ENCODE measurements at regions not wholly inside any gene's neighbourhood (a gene's known extent, or its start where the extent isn't known, plus 50 kb on each side); places are given as distances from the start of the nearest gene placed in this dataset.
A peak's percentile ranks its signal among the peaks of the same experiment; 100 is the strongest.

DNA sequence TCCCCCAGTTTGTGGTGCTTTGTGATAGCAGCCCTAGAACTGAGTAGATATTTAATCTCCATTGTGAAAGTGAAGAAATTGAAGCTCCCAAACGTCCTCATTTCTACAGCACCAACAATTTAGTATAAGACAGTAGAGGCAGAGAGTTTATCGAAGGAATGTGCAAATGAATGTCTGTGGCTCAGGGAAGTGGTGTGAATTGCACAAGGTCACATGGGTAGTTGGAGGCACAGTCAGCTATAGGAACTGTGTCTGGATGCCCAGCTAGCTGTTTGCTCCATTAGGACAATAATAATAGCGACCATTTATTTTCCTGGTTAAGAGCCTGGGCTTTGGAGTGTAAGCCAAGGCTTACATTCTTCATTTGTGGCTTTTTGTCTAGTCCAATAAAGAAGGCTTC is 144.4 kb upstream of the USP24 start:
- no peak for DNase-seq (ENCODE audit: low spot score)

DNA sequence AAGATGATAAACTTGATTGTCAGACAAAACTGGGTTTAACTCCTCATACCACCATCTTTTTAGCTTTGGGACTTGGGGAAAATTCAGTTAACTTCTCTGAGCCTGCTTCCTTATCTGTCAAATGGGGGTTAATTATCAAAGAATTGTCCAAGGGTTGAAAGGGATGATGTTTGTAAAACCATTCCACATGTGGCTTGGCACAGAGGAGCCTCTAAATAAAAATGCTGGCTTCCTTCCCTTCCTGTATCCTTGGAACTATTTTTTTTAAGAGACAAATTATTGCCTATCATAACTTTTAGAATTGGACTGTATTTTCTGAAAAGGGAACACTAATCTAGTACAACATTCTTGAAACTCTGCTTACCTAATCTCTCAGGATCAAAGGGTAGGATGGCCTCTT is 143.4 kb upstream of the USP24 start:
- DNase-seq (ENCODE audit: low spot score): no peak

DNA sequence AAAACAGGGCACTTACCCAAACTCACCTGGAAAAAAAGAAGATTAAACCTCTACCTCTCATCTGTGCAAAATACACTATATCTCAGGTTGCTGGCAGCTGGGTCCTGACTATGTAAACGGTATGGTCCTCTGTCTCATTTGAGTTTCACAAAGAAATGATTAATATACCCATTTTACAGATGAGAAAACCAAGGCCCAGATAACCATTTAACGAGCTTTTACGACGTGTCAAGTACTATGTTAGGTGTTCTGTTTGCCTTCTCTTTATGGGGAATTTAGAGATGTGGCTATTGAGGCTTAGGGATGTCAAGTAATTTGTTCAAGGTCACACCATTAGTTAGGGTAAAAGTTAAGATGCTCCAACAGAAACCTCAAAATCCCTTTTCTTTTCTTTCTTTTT is 140.4 kb upstream of the USP24 start:
- DNase-seq (ENCODE audit: low spot score): no peak

- DNase-seq (ENCODE audit: low spot score): no peak
Measured at GRCh38 chr1:55353707-55354620, 138.8 kb upstream of the USP24 start.

DNA sequence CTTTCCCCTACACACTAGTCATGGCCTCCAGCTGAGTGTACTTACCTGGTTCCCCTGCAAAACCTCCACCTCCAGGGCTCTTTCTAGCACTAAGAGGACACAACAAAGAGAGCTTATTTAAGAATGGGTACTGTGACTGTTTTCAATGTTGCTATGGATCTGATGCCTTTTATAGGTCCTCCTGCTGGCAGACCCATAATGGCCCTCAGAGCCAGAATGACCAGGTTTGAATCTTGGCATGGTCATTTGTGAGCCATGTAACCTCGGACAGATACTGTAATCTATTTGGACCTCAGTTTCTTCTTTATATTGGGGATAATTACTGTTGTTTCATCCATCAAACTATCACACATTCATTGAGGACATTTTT is 137.6 kb upstream of the USP24 start:
- DNase-seq (ENCODE audit: low spot score): no peak

- DNase-seq (ENCODE audit: low spot score): no peak
Measured at GRCh38 chr1:55352080-55352810, 137.1 kb upstream of the USP24 start.

DNA sequence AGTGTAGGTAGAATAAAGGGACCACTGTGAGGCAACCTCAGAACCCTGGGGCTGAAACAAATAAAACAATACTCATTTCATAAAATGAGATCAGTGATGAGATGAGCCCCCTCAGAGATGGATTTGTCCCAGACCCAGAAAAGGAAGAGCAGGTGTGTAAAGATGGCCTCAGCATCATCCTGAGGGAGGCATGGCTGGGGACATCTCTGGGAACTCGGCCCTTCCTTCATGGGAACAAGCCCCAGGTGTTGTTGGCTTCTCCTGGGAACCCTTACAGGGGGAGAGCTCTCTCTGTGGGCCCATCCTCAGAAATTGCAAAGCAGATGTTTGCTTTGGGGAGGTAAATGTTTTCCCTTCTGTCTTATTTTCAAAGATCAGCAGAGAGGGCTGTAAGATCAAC is 133.2 kb upstream of the USP24 start:
- DNase-seq (ENCODE audit: low spot score): no peak

- DNase-seq (ENCODE audit: low spot score): no peak
Measured at GRCh38 chr1:55347866-55348265, 132.7 kb upstream of the USP24 start.

- DNase-seq (ENCODE audit: low spot score): no peak
Measured at GRCh38 chr1:55347041-55347440, 131.9 kb upstream of the USP24 start.

DNA sequence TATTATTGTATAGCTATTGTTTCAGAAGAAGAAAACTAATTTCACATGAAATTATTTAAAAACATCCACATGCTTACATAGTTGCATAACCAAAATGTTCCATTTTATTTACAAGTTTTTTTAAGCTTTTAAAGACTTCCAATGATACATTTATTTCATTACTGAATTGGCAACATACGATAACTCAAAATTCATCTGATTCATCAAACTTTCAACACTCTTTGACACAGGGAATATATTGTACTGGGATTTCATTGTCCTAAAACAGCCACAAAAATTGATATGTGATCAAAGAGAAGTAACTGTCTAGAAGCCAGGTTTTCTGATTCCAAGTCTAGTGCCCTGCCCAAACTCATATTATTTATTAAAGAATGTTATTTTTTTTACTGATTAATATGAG is 131.4 kb upstream of the USP24 start:
- DNase-seq (ENCODE audit: low spot score): no peak

- no peak for DNase-seq (ENCODE audit: low spot score)
Measured at GRCh38 chr1:55339681-55340080, 124.5 kb upstream of the USP24 start.

DNA sequence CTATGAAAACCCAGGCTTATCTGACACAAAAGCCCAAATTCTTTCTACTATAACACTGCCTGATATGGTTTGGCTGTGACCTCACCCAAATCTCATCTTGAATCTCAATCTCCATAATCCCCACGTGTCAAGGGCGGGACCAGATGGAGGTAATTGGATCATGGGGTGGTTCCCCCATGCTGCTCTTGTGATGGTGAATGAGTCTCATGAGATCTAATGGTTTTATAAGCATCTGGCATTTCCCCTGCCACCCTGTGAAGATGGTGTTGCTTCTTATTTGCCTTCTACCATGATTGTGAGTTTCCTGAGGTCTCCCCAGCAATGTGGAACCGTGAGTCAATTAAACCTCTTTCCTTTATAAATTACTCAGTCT is 123.3 kb upstream of the USP24 start:
- no peak for DNase-seq (ENCODE audit: low spot score)

GRCh38 chr1:55337801-55338447 is 122.8 kb upstream of the USP24 start:
- DNase-seq (ENCODE audit: low spot score): peak; percentile 33

GRCh38 chr1:55334797-55335196 is 119.6 kb upstream of the USP24 start:
- DNase-seq (ENCODE audit: low spot score): no peak

DNA sequence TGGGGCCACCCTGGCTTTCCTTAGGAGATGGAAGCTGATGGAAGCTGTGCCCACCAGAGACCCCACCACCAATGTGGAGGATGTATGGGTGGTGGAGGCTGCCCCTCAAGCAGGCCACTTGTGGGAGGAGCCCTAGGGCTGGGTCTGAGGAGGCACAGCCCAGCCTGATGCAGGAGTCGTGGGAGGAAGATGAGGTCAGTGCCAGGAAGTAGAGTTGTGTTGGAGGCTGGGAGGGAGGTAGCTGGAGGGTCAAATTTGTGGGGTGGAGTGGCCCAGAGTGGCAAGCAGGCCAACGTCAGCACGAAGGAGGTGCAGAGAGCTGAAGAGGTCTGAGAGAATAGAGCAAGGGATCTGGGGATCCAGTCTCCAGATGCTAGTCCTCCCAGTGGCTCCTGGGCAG is 119.0 kb upstream of the USP24 start:
- no peak for DNase-seq (ENCODE audit: low spot score)

DNA sequence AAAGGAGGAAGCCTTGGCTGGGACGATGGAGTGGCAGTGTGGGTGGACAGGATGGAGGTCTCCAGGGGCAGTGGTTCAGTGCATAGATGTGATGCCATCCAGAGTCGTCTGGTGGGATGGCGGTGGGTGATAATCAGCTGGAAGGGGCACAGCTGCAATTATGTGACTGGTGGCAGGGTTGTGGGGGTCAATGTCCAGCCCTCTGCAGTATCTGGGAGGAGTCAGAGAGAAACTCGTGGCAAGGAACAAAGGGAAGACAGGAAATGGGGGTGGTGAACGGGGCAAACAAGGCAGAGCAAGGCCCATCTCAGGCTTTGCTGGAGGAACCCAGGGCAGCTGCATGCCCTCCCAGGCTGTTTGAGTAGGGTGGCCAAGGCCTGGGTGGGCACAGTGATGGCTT is 118.3 kb upstream of the USP24 start:
- no peak for DNase-seq (ENCODE audit: low spot score)

- no peak for DNase-seq (ENCODE audit: low spot score)
Measured at GRCh38 chr1:55331351-55331750, 116.2 kb upstream of the USP24 start.

- DNase-seq (ENCODE audit: low spot score): no peak
Measured at GRCh38 chr1:55329808-55330432, 114.8 kb upstream of the USP24 start.

DNA sequence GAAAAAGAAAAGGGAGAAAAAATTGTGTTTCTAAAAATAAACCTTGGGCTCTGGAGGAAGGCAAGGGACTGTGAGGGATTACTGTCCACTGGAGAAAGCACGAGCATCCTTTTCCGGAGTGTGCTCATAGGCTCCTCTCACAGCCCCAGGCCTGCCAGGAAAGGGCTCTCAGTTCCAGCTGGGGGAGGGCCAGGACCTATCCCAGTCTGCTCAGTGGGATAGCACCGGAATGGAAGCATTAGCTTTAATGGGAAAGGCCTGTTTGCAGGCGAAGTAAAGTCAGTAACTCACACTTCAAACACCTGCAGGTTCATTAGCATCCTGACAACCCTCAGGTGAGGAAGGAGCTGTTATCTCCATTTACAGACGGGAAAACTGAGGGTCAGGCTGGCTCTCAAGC is 113.9 kb upstream of the USP24 start:
- no peak for DNase-seq (ENCODE audit: low spot score)

- DNase-seq (ENCODE audit: low spot score): no peak
Measured at GRCh38 chr1:55326496-55327243, 111.5 kb upstream of the USP24 start.

- DNase-seq (ENCODE audit: low spot score): no peak
Measured at GRCh38 chr1:55323760-55324159, 108.6 kb upstream of the USP24 start.

- no peak for DNase-seq (ENCODE audit: low spot score)
Measured at GRCh38 chr1:55322842-55323241, 107.7 kb upstream of the USP24 start.

All from HuH-7.5 (cell line).